Transverse colon (tissue), 4 donors: ENCODE measurements at regions not wholly inside any gene's neighbourhood (a gene's known extent, or its start where the extent isn't known, plus 50 kb on each side); places are given as distances from the start of the nearest gene placed in this dataset.

ENCODE experiments used
- DNase-seq: peaks from one replicate; pipeline ENCODE4 v3.0.0-alpha.2; 2019
- H3K27ac ChIP-seq, 4 donors: fragments of 200-600 bp; sonication (generic); 2 replicates each; pipeline ENCODE4 v1.5.1; 2016 to 2018; ENCODE audit warnings: inconsistent platforms in 4 of 4
- H3K27me3 ChIP-seq: fragments of 200-600 bp; sonication (generic); 2 replicates; pipeline ENCODE4 v1.5.1; 2017; ENCODE audit warnings: inconsistent platforms
- H3K36me3 ChIP-seq, 4 donors: fragments of 200-600 bp; sonication (generic); 2 replicates each; pipeline ENCODE4 v1.5.1; 2017 to 2019; ENCODE audit warnings: inconsistent platforms in 4 of 4
- H3K4me1 ChIP-seq, 4 donors: fragments of 200-600 bp; sonication (generic); 2 replicates each; pipeline ENCODE4 v1.5.1; 2017 to 2020; ENCODE audit warnings: inconsistent platforms in 4 of 4
- H3K4me3 ChIP-seq, 4 donors: fragments of 200-600 bp; sonication (generic); 1 replicate in 1 of 4; 2 replicates in 3 of 4; pipeline versions ENCODE4 v1.5.1 to v1.6.1; 2017 to 2019; ENCODE audit warnings: inconsistent platforms in 4 of 4
- H3K9me3 ChIP-seq, 2 donors: fragments of 200-600 bp; sonication (generic); 2 replicates each; pipeline ENCODE4 v1.5.1; 2017 to 2019; ENCODE audit warnings: inconsistent platforms in 2 of 2
- EP300 ChIP-seq: sonication (generic); formaldehyde crosslinking; IDR thresholded peaks from one replicate; pipeline ENCODE4 v1.6.1; 2017; ENCODE audit warnings: antibody characterized with exemption, low read depth
- POLR2A ChIP-seq: fragments of 450-650 bp; IDR thresholded peaks from one replicate; pipeline ENCODE4 v1.6.1; 2016; ENCODE audit warnings: antibody characterized with exemption, mild to moderate bottlenecking, moderate library complexity
- POLR2AphosphoS5 ChIP-seq, 3 donors: sonication (generic); formaldehyde crosslinking; IDR thresholded peaks; one replicate each; pipeline ENCODE4 v1.6.1; 2016; ENCODE audit warnings: antibody characterized with exemption in 3 of 3
- WGBS, 2 donors: methylation state at CpG; one replicate each; pipeline ENCODE4 v1.1.5; 2018; ENCODE audit warnings: low coverage in 1 of 2; 5-methylcytosine and 5-hydroxymethylcytosine counted together
- in situ Hi-C, 4 donors: fragments of 200-750 bp; cut with MboI; loops; one replicate each; pipeline versions ENCODE4 v1.15.0 to v1.15.1; 2017; ENCODE audit warnings: low sequenced_read_pairs in 3 of 4, low pct_ligation_motif_present in 1 of 4, low pct_unique_long_range_greater_than_20kb in 1 of 4
- intact Hi-C: fragments of 100-400 bp; cut with DNase I; formaldehyde crosslinking; loops from one replicate; pipeline ENCODE4 v1.15.1; 2023; ENCODE audit warnings: low total_unique reads
- TF ChIP-seq, protein P1 (sequence below), 5 experiments: fragments of 200-600 bp in 3 of 5; fragments of 450-650 bp in 2 of 5; sonication (generic) in 3 of 5; IDR thresholded peaks; 1 replicate in 2 of 5; 2 replicates in 3 of 5; pipeline ENCODE4 v1.5.1; 2016 to 2017; ENCODE audit warnings: antibody characterized with exemption in 5 of 5, inconsistent platforms in 3 of 5, mild to moderate bottlenecking in 2 of 5, moderate library complexity in 1 of 5

DNA sequence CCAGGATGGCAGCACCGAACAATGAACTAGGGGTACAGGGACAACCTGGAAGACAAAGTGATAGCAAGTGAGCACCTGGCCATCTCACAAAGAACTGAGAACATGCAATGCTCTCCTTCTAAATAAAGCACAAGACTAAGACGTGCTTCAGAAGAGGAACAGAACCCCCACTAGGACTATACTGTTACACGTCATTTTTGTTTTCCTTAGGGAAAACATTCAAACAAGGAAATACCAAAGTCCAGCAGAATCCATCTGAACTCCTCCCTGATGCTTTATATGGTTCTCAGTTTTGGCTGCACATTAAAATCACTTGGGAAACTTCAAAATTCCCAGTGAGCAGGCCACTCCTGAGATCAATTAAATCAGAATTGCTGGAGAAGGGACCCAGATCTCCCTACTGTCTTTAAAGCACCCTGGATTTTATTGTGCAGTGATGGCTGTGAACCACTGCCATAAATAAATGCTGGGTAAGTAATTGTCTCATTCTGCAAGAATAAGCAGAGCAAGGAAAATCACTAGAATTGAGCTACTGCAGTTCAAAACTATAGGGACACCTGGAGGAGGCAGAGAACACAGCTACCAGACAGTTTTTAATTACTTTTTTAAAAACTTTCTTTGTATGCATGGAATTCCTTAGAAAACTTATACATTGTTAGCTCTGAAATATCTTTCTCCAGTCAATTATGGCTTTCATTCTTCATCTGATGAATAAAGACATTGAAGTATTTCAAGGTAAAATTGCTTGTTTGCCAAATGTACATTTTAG lies 866.5 kb upstream of the GHITM start:
- Histone ChIP-seq H3K4me1 (no peaks in the 10 kb centered on the region), H3K4me3 (no peak overlapping the region), H3K9me3 (no peaks in the 10 kb centered on the region), H3K27ac (no peak overlapping the region), H3K27me3 (no peaks in the 10 kb centered on the region), H3K36me3 (no peaks in the 10 kb centered on the region)
- in situ Hi-C loops = no loop called here
- no peak for DNase-seq
- WGBS, 2 donors = 25 to 36% methylated on average over 2 to 3 of the region's 3 CpGs
- TF ChIP-seq, protein P1, sequence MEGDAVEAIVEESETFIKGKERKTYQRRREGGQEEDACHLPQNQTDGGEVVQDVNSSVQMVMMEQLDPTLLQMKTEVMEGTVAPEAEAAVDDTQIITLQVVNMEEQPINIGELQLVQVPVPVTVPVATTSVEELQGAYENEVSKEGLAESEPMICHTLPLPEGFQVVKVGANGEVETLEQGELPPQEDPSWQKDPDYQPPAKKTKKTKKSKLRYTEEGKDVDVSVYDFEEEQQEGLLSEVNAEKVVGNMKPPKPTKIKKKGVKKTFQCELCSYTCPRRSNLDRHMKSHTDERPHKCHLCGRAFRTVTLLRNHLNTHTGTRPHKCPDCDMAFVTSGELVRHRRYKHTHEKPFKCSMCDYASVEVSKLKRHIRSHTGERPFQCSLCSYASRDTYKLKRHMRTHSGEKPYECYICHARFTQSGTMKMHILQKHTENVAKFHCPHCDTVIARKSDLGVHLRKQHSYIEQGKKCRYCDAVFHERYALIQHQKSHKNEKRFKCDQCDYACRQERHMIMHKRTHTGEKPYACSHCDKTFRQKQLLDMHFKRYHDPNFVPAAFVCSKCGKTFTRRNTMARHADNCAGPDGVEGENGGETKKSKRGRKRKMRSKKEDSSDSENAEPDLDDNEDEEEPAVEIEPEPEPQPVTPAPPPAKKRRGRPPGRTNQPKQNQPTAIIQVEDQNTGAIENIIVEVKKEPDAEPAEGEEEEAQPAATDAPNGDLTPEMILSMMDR (IDR thresholded peaks at IDR 0.05) = no peak
- no peak for TF ChIP-seq EP300
- intact Hi-C loops = no loop called here

DNA sequence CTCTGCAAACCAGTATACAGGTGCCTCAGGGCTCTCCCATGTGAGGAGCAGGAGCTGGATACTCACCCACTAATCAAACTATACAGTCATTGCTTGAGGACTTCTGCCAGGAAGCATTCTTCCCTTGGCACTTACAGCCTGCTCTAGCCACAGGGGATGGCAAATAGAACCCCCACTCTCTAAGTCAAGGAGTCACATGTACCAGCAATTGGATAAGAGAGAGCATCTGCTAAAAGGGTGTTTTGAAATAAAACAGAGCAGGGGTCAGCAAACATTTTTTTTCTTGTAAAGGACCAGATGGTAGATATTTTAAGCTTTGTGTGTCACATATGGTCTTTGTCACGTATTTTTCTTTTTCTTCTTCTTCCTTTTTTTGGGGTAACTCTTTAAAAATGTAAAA lies 865.2 kb upstream of the GHITM start:
- Histone ChIP-seq H3K4me3 (no peak overlapping the region), H3K4me1 (no peaks in the 10 kb centered on the region), H3K27ac (no peak overlapping the region), H3K36me3 (no peaks in the 10 kb centered on the region), H3K27me3 (no peaks in the 10 kb centered on the region), H3K9me3 (no peaks in the 10 kb centered on the region)
- DNase-seq = no peak
- in situ Hi-C loops (no loop called here), intact Hi-C loops (no loop called here)
- 26 to 33% methylated on average over 1 of the region's 1 CpG for WGBS, 2 donors
- TF ChIP-seq POLR2A = no peak
- TF ChIP-seq POLR2AphosphoS5 (IDR thresholded peaks at IDR 0.05) = no peak
- no peak for TF ChIP-seq EP300
- TF ChIP-seq, protein P1 (IDR thresholded peaks at IDR 0.05) = no peak

DNA sequence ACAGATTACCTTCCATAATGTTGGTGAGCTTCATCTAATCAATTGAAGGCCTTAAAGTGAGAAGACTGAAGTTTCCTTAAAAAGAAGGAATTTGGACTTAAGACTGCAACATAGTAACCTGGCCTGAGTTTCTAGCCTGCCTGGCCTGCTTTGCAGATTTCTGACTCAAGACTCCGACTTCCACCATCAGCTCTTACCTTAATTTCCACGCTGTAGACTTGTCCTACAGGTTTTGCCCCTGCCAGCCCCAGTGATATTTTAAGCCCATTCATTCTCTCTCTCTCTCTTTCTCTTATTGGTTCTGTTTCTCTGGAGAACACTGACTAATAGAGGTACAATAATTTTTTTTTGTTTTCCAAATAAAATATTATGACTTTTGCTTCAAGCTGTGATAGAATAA lies 862.3 kb upstream of the GHITM start:
- Histone ChIP-seq H3K4me1 (no peaks in the 10 kb centered on the region), H3K27ac (no peak overlapping the region), H3K27me3 (no peaks in the 10 kb centered on the region), H3K4me3 (no peak overlapping the region), H3K36me3 (no peaks in the 10 kb centered on the region), H3K9me3 (no peaks in the 10 kb centered on the region)
- intact Hi-C loops = loop anchor here (2.0 kb wide), 1 partner anchor 52 kb away; no protein-coding TSS in a partner anchor
- WGBS, 2 donors = 46 to 68% methylated on average over 2 of the region's 2 CpGs
- in situ Hi-C loops = no loop called here
- no peak for TF ChIP-seq POLR2AphosphoS5 (IDR thresholded peaks at IDR 0.05)
- TF ChIP-seq, protein P1 (IDR thresholded peaks at IDR 0.05) = no peak
- TF ChIP-seq EP300 = no peak
- TF ChIP-seq POLR2A = no peak
- no peak for DNase-seq

DNA sequence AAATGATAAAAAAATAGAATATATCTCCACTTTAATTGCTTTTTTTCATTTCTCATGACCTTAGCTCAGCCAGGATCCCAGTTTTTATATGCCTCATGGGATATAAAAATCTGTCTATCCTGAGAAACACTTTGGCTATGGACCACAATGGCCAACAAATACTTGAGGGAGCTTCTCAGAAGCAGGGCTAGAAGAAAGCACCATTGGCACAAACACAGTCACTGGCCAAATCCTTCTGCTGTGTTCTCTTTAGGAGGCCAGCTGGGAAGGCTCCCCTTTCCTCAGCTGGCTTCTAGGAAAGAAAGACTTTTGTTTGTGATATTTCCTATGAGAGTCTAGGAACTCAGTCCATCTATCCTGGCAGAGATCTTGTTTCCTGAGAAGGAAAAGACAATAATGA lies 856.2 kb upstream of the GHITM start:
- DNase-seq = no peak
- Histone ChIP-seq H3K9me3 (no peaks in the 10 kb centered on the region), H3K27ac (no peak overlapping the region), H3K27me3 (no peaks in the 10 kb centered on the region), H3K4me1 (no peaks in the 10 kb centered on the region), H3K36me3 (no peaks in the 10 kb centered on the region), H3K4me3 (no peak overlapping the region)
- intact Hi-C loops (no loop called here), in situ Hi-C loops (no loop called here)
- no peak for TF ChIP-seq POLR2A
- TF ChIP-seq, protein P1 (IDR thresholded peaks at IDR 0.05) = no peak
- TF ChIP-seq EP300 = no peak
- TF ChIP-seq POLR2AphosphoS5 (IDR thresholded peaks at IDR 0.05) = no peak
